DMS114 treated with DMSO at 0.1 percent for 48 hours (cell line): ENCODE measurements at regions not wholly inside any gene's neighbourhood (a gene's known extent, or its start where the extent isn't known, plus 50 kb on each side); places are given as distances from the start of the nearest gene placed in this dataset.
"Not testable (repeated sequence)": the region's sequence is repeated elsewhere in the genome, so short reads cannot be mapped to it uniquely, and the experiment has no call there.

ENCODE experiments used
- DNase-seq: peaks from one replicate; lab custom pipeline; 2025; ENCODE audit not compliant: unreplicated experiment; lab: John Stamatoyannopoulos, UW

DNA sequence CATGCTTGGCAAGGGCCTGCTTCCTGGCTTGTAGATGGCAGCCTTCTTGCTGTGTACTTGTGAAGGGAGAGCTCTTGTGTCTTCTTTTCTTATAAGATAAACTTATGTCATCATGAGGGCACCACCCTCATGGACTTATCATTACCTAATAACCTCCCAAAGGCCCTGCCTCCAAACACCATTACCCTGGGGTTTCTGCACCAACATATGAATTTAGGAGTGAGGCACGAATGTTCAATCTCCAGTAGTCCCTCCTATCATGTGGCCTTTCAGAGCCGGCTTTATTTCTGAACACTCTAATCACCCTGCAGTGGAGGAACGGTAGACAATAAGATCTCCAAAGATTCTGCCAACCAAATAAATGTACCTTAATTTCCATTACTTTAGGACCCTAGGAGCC, 144.3 kb downstream of the ABCC12 start:
- no peak for DNase-seq

DNA sequence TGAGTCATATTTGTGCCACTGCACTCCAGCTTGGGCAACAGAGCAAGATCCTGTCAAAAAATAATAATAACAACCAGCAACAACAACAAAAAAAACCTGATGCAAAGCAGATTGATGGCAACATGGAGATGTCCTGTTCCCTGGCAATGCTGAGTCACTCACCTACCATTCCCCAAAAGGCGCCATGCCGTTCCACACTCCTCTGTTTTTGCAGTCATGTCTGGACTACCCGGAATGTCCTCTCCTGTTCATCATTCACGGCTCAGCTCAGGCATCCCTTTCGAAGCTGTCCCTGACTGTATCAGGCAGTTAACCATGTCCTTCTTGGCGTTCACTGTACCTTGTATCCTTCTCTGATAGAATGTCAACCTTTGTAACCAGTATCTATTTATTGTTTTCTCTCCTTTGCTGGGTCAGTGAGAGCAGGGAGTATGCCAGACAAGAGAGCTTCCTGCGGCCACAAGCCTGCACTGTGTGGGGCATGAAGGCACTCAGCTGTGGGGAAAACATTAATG, 147.7 kb downstream of the ABCC12 start:
- no peak for DNase-seq

DNA sequence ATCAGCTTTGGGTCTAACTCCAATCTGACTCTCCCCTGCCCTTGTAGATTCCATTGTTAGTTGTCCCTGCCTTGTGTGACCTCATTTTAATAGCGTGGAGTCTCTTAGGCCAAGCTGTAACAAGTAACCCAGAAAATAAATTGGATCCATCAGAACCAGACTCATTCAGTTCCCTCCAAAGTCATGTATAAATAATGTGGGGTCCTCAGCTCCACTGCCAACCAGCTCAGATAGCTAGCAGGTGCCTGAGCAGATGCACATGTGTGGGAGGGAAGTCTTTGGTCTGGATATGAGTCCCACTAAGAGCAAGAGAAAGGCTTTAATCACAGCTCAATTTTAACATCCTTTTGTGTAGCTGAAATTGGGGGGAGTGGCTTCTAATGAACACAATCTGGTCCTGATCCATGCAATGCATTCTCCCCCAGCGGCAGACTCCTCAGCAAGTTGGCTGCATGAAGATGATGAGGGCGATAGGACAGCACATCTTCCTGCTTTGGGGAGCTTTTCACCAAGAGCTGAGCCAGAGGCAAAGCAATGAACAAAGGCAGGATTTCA, 151.6 kb downstream of the ABCC12 start:
- no peak for DNase-seq

DNA sequence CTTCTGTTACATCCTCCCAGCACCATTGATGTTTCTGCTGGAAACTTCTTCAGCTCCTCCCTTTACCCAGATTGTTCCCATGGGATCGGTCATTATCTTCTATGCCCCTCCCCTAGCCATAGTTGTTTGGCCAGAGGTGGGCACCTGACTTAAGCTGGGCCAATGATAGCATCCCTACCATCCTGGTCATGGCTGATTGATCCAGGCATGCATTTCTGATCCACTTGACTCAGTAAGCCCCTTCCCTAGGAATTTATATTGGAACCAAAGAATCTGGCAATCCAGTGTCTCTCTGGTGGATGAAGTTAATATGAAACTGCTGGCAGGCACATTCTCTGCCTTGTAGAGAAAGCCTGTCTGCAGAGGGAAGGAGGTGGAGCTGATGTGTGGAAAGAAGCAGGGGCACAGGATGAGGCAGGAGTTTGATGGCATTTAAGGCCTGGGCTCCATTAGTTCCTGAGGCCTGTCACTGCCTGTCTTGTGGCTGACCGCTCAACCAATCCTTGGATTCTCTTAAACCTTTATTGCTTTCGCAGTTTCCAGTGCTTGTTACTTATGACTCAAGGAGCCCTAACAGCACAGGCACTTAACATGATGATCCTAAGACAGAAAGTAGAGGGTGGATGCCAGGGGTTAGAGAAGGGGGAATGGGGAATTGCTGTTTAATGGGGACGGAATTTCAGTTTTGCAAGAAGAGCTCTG, 152.4 kb downstream of the ABCC12 start:
- DNase-seq: no peak

DNA sequence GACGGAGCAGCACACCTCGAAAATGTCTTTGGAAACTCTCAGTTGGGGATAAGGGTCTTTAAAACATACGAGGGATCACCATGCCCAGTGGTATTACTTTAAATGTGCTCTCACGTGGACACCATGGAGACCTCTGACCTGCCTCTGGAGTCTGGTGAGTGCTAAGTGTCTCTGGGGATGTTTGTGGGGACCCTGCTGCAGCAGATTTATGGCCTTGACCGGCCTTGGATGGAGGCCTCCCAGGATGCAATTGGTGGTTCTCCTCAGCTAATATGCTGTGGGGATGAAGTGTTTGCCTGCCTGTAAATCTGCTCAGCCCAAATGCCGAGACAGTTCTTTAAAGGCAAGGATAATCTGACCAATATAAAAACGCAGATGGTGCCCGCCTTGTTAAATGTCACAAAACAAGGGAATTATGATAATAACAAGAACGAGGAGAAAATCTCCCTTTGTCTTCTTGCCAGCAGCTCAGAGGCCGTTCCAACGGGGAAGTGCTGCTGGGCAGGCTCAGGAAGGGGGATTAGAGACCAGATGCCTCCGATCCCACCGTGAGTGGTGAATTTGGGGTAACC, 154.4 kb downstream of the ABCC12 start:
- no peak for DNase-seq

DNA sequence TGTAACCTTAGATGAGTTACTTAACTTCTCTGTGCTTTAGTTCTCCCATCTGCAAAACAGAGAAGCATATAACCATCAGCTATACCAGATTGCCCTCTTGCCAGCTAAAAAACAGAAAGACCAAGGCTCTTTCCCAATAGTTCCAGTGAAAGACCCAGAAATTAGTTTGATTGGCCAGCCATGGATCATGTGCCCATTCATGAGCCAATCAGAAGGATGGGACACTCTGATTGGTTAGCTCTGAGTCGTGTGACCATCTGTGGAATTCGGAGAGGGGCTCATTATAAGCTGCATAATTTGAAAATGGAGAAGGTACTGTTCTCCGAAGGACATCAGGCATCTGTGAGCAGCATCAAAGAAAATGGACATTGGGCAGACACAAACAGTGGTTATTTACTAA, 155.2 kb downstream of the ABCC12 start:
- DNase-seq: no peak

DNA sequence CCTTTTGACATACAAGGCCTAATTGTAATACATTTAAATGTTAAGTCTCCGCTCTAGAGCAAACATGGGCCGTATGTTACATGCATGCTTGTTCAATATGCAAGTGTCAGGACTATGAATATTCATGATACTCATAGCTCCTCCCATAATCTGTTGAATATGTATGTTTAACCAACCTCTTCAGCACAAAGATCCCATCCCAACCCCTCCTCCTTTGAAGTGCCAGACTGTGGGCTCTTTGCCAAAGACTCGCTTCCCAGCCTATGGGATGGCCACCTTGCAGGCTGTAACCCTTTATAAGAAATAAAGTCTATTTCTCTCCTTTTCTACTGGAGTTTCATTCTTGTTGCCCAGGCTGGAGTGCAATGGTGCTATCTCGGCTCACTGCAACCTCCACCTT, 156.2 kb downstream of the ABCC12 start:
- no peak for DNase-seq

DNA sequence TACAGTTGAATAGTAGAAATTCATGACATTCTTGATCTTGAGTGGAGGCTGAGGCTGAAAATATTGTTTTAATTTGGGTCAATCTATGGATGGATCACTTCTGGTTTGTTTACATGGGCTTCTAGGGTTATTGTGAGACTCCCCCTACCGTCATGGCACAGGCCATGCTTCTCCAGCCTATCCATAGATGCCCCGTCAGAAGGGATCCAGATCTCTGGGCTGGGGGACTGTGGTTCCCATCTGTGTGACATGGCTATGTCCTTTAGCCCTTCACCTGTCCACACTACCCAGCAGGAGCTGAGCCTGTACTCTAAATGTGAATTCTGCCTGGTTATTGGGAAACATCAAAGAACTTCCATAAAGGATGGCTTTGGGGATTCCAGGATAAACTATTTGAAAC, 160.4 kb downstream of the ABCC12 start:
- DNase-seq: no peak

DNA sequence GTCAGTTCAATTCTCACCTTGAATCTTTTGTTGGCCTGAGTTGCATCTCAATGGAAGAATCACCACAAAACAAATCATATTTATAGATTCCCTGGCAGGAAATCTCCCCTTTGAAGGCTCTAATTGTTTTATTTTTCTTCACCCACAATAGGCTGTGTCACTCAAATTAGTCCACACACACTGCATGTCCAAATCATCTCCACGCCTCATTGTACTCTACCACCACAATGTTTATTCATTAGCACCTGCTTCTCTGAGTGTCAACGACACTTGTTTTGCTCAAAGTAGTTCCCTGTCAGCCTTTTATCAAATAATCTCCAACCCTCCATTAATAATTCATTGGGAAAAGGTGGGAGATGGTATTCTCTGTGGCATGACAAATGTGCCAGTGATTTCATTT, 164.3 kb downstream of the ABCC12 start:
- no peak for DNase-seq

DNA sequence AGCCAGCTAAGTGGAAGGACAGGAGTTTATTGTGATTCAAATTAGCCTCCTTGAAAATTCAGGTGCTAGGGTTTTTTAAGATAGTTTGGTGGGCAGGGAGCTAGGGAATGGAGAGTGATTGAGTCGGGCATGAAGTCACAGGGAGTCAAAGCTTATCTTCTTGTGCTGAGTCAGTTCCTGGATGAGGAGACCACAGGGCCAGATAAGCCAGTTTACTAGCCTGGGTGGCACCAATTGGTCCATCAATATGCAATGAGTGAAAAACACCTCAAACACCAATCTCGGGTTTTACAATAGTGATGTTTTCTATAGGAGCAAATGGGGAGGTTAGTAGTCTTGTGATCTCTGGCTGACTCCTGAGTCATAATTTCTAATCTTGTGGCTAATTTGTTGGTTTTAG, 165.1 kb downstream of the ABCC12 start:
- no peak for DNase-seq

DNA sequence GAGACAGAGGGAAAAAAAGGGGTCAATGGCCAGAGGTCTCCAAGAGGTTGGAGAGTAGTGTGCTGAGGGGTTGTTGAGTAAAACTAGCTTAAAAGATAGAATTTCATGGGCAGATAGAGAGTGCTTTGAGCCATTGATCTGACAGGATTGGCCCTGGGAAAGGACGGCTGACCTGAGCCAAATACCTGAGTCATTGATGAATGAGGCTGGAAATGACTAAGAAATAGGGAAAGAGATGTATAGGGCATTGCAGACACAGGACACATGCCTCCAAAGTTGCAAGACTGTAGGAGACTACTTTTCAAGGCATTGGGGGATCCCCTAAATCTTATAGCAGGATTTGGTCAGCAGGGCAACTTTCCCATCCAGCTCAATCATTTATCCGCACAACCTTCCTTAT, 168.7 kb downstream of the ABCC12 start:
- DNase-seq: no peak

DNA sequence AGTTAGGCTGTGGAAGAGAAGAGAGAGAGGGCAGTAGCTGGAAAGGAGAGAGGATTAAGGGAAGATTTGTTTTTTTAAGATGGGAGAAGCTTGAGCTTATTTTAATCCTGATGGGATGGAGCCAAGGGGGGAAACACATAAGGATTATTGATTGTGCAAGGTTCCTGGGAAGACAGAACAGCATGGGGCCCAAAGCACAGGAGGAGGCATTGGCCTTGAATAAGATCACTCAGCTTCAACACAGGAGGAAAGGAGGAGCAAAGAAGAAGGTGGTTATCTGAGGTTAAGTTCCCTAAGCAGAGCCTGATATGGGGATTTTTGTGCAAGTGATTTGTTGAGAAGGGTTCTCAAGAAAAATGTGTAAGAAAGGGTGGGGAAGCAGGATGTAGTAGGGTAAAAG, 169.8 kb downstream of the ABCC12 start:
- no peak for DNase-seq

DNA sequence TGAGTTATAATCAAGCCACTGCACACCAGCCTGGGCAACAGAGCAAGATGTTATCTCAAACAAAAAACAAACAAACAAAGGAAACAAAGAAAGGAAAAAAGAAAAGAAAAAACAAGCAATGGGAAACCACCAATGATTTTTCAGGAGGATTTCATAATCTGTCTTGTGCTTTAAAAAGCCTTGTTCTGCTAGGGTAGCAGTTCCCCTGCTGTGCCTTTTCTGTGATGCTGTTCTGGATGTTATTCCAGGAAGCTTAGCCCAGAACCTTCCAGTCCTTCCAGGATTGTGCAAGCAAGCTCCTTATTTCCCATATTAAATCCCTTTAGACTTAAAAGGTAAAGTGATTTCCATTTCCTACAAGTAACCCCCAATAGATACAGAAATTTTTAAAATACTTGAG, 171.1 kb downstream of the ABCC12 start:
- no peak for DNase-seq

DNA sequence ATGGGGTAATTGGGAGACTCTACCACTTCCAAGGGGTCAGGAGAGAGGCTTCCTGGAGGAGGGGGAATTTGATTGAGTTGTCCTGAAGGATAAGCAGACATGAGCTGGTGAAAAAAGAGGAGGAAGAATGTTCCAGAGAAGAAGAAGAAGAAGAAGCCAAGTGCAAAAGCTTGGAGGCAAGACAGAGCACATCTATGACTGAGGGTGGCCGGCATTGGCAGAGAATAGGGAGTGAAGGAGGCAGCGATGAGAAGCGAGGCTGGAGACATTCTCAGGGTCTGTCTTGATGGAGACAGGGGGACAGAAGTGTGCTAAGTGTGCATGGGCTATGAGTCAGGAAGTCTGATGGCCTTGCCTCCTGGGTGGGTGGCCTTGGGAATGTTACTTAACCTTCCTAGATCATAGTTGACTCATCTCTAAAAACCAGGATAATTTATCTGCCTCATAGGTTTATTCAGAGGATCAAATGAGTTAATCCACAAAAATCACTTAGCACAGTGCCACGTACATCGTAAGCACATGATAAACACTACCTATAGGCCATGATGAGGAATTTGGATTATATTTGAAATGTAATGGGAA, 171.7 kb downstream of the ABCC12 start:
- DNase-seq: no peak

DNA sequence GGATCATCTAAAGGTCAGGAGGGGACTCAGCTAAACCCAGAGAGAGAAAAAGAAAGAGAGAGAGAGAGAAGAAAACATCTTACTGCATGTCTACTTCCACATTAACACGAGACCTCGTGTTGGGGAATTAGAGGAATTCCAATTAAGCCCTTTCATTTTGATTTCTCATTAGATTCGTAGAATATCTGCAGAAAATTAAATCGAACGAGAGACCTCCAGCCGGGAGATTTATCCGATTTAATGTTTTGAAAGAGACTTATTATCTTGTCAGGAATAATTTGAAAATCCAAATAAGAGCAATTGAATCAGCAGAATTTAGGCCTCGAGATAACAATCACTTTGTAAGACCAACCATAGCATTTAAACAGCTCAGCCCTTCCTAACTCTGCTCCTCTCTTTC, 175.6 kb downstream of the ABCC12 start:
- no peak for DNase-seq

DNA sequence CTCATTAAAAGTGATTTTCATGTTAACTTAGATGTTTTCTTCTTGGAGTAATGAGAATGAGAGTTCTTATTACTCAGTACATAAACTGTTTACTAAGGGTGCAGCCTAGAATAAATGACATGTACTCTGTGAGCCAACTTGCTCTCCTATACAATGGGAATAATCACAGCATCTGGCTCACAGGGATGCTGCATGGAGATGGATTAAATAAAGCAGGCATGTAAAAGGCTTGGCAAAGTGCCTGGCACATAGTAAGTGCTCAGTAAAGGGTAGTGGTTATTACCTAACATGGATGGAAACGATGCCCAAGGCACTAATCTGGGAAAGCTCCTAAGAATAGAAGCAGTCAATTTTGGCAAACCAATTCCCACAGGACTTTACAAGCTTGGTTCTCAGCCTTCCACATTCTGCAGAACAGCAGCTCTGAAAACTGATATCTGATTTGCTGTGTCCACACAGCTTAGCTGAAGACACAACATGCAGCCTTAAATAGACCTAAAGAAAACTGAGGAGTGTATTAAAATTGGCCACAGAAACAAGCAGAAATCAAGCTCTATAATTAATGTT, 176.1 kb downstream of the ABCC12 start:
- DNase-seq: no peak

DNA sequence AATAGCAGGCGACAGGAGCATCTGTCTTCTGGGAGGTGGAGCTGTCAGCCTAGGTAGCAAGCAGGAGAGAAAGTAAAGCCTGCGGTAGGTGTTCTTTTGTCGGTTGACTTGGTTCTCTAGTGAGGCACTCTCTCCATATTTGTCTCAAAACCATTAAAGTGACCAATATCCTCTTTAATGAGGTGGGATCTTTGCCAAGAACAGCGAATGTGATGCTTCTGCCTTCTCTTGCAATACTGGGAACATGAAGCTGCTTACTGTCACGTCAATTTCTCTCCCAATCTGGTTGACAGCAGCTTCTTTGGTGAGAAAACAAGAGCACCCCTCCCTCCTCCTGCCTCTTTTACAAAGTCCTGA, 176.7 kb downstream of the ABCC12 start:
- no peak for DNase-seq

DNA sequence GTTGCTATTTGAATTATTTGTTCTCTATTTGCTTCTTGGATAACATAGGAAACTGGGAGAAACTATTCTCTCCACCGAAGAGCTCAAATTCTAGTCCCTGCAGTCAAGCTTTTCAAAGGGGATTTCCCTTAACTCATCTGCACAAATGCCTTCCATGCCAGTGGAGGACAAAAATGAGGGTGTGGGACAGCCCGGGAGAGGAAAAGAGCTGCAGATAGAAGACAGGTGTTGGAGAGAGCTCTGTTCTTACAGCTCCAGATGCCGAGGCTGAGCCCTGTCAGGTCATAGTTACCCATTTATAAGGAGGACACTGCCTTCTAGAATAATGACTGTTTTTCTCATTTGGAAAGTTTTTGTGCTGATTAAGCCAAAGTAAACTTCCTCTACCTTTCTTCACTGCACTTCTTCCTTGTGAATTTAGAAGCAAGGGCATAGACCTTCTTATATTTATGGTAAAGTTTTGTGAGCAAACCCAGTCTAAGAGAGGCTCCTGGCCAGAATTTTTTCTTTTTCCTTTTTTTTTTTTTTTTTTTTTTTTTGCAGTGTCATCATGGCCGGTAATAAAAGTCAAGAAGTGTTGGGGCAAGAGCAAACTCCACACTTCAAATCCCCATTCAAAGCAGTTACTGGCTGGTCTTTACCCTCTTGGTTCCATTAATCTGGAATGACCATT, 177.2 kb downstream of the ABCC12 start:
- DNase-seq: no peak

DNA sequence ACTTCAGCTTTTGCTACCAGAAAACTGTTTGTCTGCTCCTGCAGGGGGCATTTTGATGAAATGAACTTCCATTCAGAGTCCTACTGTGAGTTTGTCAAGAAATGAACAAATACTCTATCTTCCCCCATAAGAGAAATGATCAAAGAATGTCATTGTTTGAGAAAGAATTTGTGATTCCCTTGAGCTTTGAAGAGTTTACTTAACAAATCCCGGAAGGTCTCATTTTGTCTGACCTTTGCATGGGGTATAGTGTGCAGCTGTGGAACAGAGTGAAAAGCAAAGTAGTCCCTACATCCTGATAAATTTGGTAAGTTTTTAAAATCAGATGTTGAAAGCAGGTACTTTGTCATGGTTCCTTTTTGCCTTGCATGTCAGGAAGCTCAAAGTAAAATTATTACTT, 178.0 kb downstream of the ABCC12 start:
- DNase-seq: no peak

DNA sequence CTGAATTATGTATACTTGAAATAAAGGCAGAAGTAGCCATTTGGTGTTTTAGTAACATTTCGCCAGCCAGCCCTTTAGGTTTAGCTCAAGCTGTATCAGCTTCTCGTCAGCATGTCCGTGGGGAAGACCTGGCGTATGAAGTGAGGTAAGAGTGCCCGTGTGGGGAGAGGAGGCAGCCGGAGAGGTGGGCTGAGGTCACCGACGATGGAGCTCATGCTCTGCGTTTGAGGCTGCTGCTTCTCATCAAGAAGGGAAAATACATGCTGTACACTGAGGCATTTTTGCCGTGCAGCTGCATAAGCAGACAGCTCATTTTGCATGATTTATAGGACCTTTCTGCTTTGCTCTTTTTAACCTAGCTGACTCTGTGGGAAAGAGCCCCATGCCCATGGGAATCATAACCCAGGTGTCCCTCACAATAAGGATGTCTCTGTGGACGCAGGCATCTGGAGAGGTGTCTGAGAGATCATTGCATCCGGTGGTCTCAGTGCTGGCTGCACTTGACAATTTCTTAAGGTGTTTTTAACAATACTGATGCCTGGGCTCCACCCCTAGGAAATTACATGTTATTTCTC, 179.1 kb downstream of the ABCC12 start:
- no peak for DNase-seq

DNA sequence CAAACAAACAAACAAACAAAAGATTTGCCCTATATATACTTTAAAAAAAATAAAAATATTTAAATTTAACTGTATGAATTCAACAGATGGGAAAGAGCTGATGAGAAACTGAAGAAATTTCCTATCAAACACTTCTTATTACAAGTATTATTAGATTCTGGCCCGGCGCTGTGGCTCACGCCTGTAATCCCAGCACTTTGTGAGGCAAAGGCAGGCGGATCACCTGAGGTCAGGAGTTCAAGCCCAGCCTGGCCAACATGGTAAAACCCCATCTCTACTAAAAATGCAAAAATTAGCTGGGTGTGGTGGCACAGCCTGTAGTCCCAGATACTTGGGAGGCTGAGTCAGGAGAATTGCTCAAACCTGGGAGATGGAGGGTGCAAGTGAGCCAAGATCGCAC, 180.8 kb downstream of the ABCC12 start:
- DNase-seq: not testable (repeated sequence)
